Transverse colon (tissue), 4 donors: ENCODE measurements at regions not wholly inside any gene's neighbourhood (a gene's known extent, or its start where the extent isn't known, plus 50 kb on each side); places are given as distances from the start of the nearest gene placed in this dataset.

Experiments
- EP300 ChIP-seq: sonication (generic); formaldehyde crosslinking; IDR thresholded peaks from one replicate; pipeline ENCODE4 v1.6.1; 2017; ENCODE audit warnings: antibody characterized with exemption, low read depth
- POLR2A ChIP-seq: fragments of 450-650 bp; IDR thresholded peaks from one replicate; pipeline ENCODE4 v1.6.1; 2016; ENCODE audit warnings: antibody characterized with exemption, mild to moderate bottlenecking, moderate library complexity
- POLR2AphosphoS5 ChIP-seq, 3 donors: sonication (generic); formaldehyde crosslinking; IDR thresholded peaks; one replicate each; pipeline ENCODE4 v1.6.1; 2016; ENCODE audit warnings: antibody characterized with exemption in 3 of 3
- TF ChIP-seq, protein P1 (sequence below), 5 experiments: fragments of 200-600 bp in 3 of 5; fragments of 450-650 bp in 2 of 5; sonication (generic) in 3 of 5; IDR thresholded peaks; 1 replicate in 2 of 5; 2 replicates in 3 of 5; pipeline ENCODE4 v1.5.1; 2016 to 2017; ENCODE audit warnings: antibody characterized with exemption in 5 of 5, inconsistent platforms in 3 of 5, mild to moderate bottlenecking in 2 of 5, moderate library complexity in 1 of 5

GRCh38 chr3:31173118-31173718 is 278.8 kb upstream of the GADL1 start:
- TF ChIP-seq, protein P1, sequence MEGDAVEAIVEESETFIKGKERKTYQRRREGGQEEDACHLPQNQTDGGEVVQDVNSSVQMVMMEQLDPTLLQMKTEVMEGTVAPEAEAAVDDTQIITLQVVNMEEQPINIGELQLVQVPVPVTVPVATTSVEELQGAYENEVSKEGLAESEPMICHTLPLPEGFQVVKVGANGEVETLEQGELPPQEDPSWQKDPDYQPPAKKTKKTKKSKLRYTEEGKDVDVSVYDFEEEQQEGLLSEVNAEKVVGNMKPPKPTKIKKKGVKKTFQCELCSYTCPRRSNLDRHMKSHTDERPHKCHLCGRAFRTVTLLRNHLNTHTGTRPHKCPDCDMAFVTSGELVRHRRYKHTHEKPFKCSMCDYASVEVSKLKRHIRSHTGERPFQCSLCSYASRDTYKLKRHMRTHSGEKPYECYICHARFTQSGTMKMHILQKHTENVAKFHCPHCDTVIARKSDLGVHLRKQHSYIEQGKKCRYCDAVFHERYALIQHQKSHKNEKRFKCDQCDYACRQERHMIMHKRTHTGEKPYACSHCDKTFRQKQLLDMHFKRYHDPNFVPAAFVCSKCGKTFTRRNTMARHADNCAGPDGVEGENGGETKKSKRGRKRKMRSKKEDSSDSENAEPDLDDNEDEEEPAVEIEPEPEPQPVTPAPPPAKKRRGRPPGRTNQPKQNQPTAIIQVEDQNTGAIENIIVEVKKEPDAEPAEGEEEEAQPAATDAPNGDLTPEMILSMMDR (IDR thresholded peaks at IDR 0.05): no peak
- TF ChIP-seq POLR2A (no peak), EP300 (no peak), POLR2AphosphoS5 (IDR thresholded peaks at IDR 0.05) (no peak)
